ENCODE measurements at regions not wholly inside any gene's neighbourhood (a gene's known extent, or its start where the extent isn't known, plus 50 kb on each side); places are given as distances from the start of the nearest gene placed in this dataset.

GRCh38 chr4:123465416-123465815, 68.8 kb downstream of the SPRY1 start:
- TF ChIP-seq CTCF (IDR thresholded peaks at IDR 0.05) (no peak), POLR2A (IDR thresholded peaks at IDR 0.05) (no peak)
